ENCODE measurements at regions not wholly inside any gene's neighbourhood (a gene's known extent, or its start where the extent isn't known, plus 50 kb on each side); places are given as distances from the start of the nearest gene placed in this dataset.

GRCh38 chr18:56278421-56279003, 359.9 kb downstream of the TXNL1 start:
- Histone ChIP-seq H3K79me1 (ENCODE audit: low read depth, low read length) (no peaks in the 10 kb centered on the region), H3K56ac (replicated peaks; ENCODE audit: insufficient read length, low read depth, low read length) (no peak overlapping the region), H3K4me3 (ENCODE audit: extremely low read depth in 1 of 4, insufficient read depth in 2 of 4, low read depth in 3 of 4, low read length in 4 of 4) (no peak overlapping the region), H4K8ac (ENCODE audit: extremely low read depth, insufficient read depth, low read length) (no peak overlapping the region), H3K27me3 (replicated peaks in 1 of 4; ENCODE audit: control insufficient read depth in 3 of 4, extremely low read depth in 1 of 4, insufficient read depth in 3 of 4, low read length in 3 of 4) (no peaks in the 10 kb centered on the region), H4K5ac (ENCODE audit: insufficient read length, low read depth, low read length) (no peak overlapping the region), H2AK5ac (ENCODE audit: low read depth, low read length) (no peak overlapping the region), H4K91ac (replicated peaks; ENCODE audit: insufficient read length, low read length) (no peak overlapping the region), H2AFZ (ENCODE audit: low read length) (no peak overlapping the region), H3K9me3 (ENCODE audit: insufficient read depth in 2 of 2, low read depth in 1 of 2, low read length in 1 of 2) (no peaks in the 10 kb centered on the region), H2BK15ac (ENCODE audit: low read length) (no peak overlapping the region), H3K27ac (ENCODE audit: low read depth, low read length) (no peak overlapping the region), H2BK5ac (ENCODE audit: low read depth, low read length) (no peak overlapping the region), H3K4me2 (ENCODE audit: insufficient read depth in 1 of 2, low read depth in 2 of 2, low read length in 2 of 2) (no peak overlapping the region), H3K79me2 (ENCODE audit: control insufficient read depth in 1 of 2, insufficient read depth in 2 of 2, low read length in 2 of 2) (no peaks in the 10 kb centered on the region), H3K18ac (ENCODE audit: extremely low read depth, low read length) (no peak overlapping the region), H3K23ac (ENCODE audit: insufficient read length) (no peak overlapping the region), H3K14ac (ENCODE audit: insufficient read length) (no peak overlapping the region), H3K9ac (replicated peaks in 1 of 4; ENCODE audit: extremely low read depth in 1 of 4, low read depth in 3 of 4, low read length in 3 of 4) (no peak overlapping the region), H2BK120ac (replicated peaks; ENCODE audit: low read depth, low read length) (no peak overlapping the region), H4K20me1 (replicated peaks in 1 of 2; ENCODE audit: control insufficient read depth in 1 of 2, insufficient read depth in 2 of 2, low read length in 2 of 2) (no peaks in the 10 kb centered on the region), H3K4ac (replicated peaks; ENCODE audit: insufficient read length, low read depth, low read length) (no peak overlapping the region), H3K23me2 (ENCODE audit: low read depth, low read length) (no peaks in the 10 kb centered on the region), H2BK20ac (ENCODE audit: low read length) (no peak overlapping the region), H3K36me3 (ENCODE audit: control insufficient read depth in 2 of 4, insufficient read depth in 4 of 4, low read length in 3 of 4) (no peaks in the 10 kb centered on the region), H2BK12ac (ENCODE audit: low read depth, low read length) (no peak overlapping the region), H3K4me1 (replicated peaks in 1 of 4; ENCODE audit: control insufficient read depth in 3 of 4, insufficient read depth in 4 of 4, low read length in 3 of 4) (peaks cover 0 to 6% (median 0%) of the 10 kb centered on the region in 4 experiments; a peak in 3 of 7 replicates)
- 87% methylated on average over 6 of the region's 6 CpGs; no CpG with 5 or more reads in 1 of the 2 experiments for WGBS, 2 experiments (ENCODE audit: extremely low coverage in 1 of 2, insufficient coverage in 1 of 2, insufficient read length in 1 of 2, insufficient replicate concordance in 2 of 2, low coverage in 1 of 2, low lambda C conversion rate in 2 of 2, missing lambda C conversion rate in 1 of 2)
- CTCF ChIA-PET (ENCODE audit: partially characterized antibody) = interaction anchor here (0.6 to 0.9 kb wide), 3 partner anchors 31 to 418 kb away, joined by 3 read pairs; no protein-coding TSS in a partner anchor
- DNase-seq (ENCODE audit: low read depth in 1 of 2, low spot score in 2 of 2) (no peak), FAIRE-seq (no peak)
- POLR2A ChIA-PET (ENCODE audit: partially characterized antibody) = no interaction called here
- TF ChIP-seq SAP30 (IDR thresholded peaks at IDR 0.05; ENCODE audit: insufficient read depth, insufficient replicate concordance, low read length) = no peak
- no peak for TF ChIP-seq CBX8 (IDR thresholded peaks at IDR 0.05; ENCODE audit: borderline replicate concordance, low read depth, low read length)
- no peak for TF ChIP-seq POU5F1 (IDR thresholded peaks at IDR 0.05; ENCODE audit: low read depth, low read length)
- no peak for TF ChIP-seq E2F6 (IDR thresholded peaks at IDR 0.05)
- TF ChIP-seq ASH2L (IDR thresholded peaks at IDR 0.05; ENCODE audit: low read length) = no peak
- TF ChIP-seq TAF7 (optimal IDR thresholded peaks at IDR 0.05; ENCODE audit: borderline replicate concordance, low read depth, low read length) = no peak
- TF ChIP-seq SIN3A (conservative IDR thresholded peaks at IDR 0.05 in 1 of 2, IDR thresholded peaks at IDR 0.05 in 1 of 2; ENCODE audit: low read depth in 1 of 2, low read length in 2 of 2) = no peak
- no peak for TF ChIP-seq BACH1 (IDR thresholded peaks at IDR 0.05; ENCODE audit: low read length)
- no peak for TF ChIP-seq KDM4A (IDR thresholded peaks at IDR 0.05; ENCODE audit: low read depth, low read length, severe bottlenecking)
- TF ChIP-seq RBBP5 (IDR thresholded peaks at IDR 0.05; ENCODE audit: borderline replicate concordance, low read depth, low read length) = no peak

Data from H1 (cell line).